ENCODE measurements at regions not wholly inside any gene's neighbourhood (a gene's known extent, or its start where the extent isn't known, plus 50 kb on each side); places are given as distances from the start of the nearest gene placed in this dataset.

DNA sequence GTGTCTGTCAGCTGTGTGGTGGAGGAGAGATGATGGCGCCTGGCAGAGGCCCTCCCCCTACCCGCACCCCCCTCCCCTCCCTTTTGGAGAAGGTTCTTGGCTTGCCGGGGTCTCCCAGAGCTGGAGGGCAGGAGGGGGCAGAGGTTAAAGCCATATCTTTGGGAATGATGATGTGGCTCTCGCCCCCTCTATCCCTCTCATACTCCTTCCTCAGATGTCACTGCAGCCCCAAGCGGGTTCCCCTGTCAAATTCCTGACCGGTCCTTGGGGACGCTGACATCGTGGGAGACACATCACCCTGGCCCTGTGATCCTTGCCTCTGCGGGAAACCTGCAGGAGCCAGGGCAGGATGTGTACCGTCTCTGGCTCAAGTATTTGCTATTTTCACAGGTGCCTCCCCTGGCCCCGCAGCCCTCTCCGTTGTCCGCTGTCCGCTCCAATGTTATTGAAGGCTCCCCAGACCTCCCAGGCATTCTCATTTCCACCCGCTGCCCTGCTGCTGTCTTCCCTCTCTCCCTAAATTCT is 109.5 kb downstream of the FOXD1 start:
- no peak for DNase-seq (ENCODE audit: low read depth)

DNA sequence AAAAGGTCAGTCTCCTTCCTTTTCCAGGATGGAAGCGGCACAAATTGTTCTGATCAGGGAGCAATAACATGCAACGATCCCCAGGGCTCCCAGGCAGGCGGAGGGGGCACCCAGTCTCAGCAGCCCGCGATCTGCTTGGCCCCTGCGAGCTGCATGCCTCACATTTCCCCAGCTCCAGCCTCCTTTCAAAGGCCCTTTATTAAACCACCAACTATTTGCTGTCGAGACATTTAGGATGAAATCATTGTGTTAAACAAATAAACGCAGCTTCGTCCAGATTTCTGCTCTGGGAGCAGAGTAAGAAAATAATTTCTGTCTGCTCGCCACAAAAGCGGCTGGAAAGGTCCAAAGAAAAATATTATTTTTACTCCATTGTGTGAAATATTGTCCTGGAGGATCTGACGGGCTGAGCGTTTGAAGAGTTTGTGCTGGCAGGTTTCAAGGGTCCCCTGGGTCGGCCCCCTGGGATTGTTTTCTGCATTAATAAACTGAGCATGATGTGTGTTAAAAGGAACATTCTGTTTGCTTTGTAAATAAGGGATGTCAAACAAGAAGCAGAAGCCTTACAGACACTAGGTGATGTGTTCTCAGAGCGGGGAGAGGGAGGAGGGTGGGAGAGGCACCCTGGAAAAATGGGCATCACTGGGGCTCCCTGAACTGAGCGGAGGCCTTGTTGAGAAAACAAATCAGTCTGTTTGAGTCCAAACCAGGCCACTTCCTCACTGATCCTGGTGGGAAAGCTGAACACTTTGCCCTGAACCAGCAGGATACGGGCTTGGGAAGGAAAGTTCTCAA is 110.1 kb downstream of the FOXD1 start:
- peak; percentile 66 for DNase-seq (ENCODE audit: low read depth)

DNA sequence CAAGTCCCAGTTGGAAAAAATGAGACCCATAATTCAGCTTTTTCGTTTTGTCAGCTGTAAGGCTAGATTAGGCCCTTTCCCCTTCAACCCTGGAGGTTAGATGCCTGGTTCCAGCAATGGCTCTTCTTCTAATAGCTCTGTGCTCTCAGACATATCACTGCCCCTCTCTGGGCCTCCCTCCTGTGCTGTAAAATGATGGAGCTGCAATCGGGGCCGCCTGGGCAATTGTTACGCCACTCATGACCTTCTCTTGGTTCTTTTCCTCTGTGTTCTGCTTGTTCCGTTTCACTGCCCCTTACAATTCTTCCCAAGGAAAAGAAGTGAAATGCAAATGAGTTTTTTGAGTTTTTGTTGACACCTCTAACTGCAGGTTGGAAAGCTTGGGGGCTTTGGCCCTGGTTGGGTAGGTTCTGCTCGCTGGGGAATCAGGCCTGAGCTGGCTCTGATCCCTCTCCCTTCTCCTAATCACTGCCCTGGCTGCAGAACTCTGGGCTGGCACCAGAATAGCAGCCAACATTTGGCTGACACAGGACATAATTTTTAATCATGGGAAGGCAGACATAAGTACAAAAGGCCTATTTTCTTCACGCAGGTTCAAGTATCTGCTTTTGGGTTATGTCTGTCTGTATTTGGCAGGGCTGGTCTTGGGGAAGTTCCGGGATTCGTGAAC is 110.9 kb downstream of the FOXD1 start:
- DNase-seq (ENCODE audit: low read depth), result no peak

DNA sequence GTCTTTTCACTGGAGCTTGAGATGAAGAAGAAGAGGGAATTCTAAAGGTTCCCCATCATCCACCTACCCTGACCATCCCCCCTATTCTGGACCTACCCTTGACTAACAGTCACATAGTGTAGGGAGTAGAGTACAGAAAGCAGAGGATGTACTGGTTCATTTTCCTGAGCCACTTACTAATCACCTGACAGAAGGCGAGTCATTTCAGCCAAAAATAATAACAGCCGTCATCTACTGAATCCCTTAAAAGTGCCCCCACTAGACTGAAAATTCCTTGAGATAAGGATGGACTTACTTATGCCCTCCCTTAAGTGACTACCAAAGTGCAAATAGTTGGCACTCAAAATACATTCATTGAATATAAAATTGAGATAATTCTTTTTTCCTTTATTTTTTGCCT is 112.2 kb downstream of the FOXD1 start:
- no peak for DNase-seq (ENCODE audit: low read depth)

DNA sequence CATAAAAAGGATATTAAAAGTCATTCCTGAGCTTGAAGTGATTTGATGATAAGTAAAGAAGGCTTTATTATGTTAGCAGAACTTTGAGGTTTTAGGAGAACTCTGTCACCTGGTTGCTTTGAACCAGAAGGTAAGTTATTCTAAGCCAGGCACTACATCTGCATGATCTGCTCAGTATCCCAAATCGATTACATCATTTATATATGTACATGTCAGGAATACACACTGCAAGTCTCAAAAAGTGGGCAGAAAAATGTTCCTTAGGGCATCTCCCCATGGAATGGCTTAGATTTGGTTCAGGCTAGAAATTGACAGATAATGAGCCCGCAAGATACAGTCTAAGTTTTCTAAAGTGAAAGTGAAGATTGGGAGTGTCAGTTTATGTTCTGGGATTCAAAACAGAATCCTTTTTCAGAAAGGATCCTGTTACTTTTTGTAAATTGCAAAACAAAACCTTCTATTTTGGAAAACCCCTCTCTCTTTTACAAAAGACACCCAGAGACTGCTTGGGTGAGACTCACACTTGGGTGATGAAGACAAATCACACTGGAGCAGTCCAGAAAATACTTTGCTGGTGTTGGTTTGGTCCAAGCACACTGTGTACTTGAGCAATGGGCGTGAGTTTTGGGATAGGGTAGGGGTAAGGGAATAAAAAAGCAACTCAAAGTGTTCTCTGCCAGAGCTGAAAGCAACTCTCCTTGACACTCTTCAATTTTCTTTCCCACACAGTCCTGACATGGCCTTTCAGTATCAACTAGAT is 114.5 kb downstream of the FOXD1 start:
- no peak for DNase-seq (ENCODE audit: low read depth)

DNA sequence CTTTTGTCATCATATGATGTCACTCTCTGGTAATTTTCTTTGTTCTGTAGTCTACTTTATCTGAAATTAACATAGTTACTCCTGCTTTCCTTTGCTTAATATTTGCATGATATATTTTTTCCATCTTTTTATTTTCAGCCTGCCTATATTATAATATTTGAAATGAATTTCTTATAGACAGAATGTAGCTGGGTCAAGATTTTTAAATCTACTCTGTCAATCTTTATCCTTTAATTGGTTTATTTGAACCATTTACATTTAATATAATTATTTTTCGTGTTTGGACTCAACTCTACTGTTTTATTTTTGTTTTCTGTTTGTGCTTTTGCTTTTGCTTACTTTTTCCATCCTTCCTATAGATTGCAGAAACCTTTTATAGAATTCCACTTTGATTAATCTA is 118.0 kb downstream of the FOXD1 start:
- no peak for DNase-seq (ENCODE audit: low read depth)

DNA sequence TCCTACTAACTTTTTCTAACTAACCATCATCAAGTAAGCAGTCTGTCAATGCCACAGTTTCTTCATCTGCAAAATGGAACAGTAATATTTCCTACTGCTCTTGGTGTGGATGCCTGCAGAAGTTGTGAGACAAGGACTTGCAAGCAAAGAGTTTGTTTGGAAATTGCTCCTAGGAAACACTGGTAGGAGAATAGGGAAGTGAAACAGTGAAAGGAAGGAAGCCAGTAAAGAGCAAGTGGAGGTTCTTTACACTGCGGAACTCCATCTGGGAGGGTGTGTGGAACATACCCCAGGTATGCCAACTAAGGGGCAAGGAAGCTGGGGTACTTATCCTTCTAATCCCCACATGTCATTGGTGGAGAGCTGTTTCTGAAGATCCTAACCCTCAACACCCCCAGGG is 119.9 kb downstream of the FOXD1 start:
- no peak for DNase-seq (ENCODE audit: low read depth)

DNA sequence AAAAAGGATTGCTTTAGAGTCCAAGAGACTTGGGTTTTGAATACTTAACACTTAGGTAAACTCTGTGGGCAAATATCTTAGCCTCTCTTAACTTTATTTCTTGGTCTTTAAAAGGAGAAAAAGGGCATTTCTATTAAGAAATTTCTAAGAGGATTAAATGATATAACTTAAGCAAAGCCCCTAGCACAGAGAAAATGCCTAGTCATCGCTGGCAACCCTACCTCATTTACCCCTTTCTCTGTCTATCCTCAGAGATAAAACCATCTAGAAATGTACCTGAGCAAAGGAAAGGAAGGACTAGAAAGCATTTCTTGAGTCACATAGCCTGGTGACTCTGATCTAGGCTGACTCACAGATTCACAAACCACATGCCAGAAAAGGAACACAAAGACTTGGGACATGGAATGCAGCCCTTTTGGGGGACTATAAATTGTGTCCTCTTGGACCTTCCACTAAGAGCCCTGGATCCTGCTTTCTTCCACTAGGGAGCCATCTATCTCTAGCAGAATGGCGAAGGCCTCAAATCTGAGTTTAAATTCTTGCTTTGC is 120.6 kb downstream of the FOXD1 start:
- no peak for DNase-seq (ENCODE audit: low read depth)

DNA sequence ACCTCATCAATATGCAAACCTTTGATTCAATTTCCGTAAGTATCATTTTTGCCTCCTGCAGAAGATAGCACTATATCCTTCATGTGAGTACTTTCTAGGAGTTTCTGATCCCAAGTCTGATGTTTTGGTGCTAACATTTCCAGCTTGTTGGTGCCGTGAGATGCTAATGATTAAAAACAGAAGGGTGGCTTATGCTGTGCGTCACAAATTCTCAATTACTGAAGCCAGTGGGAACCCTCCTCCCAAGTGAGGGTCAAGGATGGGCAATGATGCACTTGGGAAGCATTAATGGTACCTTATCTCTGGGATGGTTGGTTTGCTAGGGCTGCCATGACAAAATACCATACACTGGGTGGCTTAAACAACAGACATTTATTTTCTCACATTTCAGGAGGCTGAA is 123.0 kb downstream of the FOXD1 start:
- DNase-seq (ENCODE audit: low read depth), result no peak

DNA sequence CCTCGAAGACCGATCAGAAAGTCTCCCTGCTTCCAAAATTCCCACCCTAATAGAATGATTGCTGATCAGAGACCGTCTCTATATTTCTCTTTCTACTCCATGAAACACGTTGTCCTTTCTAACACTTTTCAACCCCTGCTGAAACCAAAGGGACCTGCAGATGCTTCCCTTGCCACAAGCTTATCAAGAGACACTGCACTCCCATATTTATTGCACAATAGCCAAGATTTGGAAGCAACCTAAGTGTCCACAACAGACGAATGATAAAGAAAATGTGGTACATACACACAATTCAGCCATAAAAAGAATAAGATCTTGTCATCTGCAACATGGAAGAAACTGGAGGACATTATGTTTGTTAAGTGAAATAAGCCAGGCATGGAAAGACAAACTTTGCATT is 125.1 kb downstream of the FOXD1 start:
- DNase-seq (ENCODE audit: low read depth), result no peak

DNA sequence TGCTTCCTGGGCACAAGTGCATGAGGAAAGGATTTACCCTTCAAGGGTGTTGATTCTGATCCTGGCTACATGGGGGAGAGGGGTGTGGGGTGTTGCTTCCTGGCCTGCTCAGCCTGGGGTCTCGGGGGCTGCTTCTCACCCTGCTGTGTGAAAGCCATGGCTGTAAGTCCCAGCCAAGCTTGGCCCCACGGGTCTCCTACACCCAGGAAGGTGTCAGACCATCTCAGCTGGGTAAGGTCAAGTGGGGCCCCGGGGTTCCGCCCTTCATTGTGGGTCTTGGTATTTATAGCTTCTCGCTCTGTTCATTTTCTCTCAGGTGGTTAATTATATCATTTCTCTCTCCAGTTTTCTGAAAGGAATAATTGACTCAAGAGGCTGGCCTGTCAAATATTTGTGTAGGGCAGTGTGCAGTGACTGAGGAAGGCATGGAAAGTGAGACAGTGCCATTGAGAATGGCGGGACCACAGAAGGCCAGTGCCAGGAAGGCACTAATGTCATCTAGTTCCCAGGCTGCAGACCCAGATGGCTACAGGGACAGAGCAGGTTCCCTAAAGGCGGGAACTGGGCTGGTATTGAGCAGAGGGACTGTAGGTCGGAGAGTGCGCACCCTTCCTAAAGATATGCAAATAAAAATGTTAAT is 126.0 kb downstream of the FOXD1 start:
- no peak for DNase-seq (ENCODE audit: low read depth)

DNA sequence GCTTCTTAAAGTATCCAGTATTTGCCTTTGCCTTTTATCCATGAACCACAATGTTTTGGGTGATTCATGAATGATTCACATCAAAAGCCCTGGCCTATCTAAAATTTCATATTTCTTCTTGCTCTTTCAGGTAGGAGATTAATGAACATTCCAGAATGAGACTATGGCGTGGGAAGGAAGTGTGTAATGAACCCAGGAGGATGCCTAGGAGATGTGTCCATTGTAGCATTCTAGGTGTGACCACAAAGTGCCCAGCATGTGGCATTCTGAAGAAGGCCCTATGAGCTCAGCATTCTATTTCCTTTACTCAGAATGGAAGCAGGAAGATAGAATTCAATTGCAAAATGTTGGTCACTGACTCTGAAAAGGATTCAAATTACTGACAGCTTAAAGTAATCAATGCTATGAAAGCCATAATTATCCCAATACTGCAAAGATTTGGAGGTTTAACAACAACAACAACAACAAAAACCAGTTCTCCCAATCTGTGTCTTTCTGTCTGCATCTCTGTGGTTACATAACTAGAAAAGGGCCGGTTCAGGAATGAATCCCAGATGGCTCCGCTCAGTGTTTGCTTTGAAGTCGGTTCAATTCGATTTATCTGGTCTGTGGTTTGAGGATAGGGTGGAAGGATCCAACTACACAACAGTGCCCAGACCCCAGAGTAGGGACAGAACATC is 126.7 kb downstream of the FOXD1 start:
- peak; percentile 95 for DNase-seq (ENCODE audit: low read depth)

DNA sequence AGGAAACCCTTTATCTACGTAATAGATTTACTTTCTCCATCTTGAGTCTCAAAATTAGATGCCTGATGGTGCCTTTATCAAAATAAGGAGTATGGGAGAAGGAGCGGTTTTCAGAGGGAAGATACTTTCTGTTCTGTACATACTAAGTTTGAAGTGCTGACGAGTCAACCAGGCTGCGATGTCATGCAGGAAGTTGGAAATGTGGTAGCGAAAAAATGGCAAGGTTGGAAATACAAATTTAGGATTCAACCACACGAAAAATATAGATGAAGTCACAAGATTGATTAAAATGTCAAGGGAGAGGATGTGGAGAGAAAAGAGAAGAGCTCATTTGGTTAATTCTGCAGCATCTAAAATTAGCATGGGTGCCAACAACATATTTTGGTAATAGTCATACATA is 129.5 kb downstream of the FOXD1 start:
- DNase-seq (ENCODE audit: low read depth), result no peak

DNA sequence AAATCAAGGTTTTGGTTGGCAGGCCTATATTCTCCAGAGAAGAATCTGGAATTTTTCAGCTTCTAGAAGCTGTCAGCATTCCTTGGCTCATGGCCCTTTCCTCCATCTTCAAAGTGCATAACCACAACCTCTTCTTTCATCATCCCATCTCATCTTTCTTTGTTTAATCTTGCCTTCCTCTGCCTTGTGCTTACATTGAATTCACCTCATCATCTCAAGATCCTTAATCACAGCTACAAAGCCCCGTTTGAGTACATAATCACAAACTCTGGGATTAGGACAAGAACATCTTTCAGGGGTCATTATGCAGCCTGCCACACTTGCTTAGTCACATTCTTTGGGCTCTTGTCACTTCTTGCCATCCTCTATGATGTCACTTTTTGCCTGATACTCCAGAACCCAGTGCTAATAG is 130.3 kb downstream of the FOXD1 start:
- DNase-seq (ENCODE audit: low read depth), result no peak

DNA sequence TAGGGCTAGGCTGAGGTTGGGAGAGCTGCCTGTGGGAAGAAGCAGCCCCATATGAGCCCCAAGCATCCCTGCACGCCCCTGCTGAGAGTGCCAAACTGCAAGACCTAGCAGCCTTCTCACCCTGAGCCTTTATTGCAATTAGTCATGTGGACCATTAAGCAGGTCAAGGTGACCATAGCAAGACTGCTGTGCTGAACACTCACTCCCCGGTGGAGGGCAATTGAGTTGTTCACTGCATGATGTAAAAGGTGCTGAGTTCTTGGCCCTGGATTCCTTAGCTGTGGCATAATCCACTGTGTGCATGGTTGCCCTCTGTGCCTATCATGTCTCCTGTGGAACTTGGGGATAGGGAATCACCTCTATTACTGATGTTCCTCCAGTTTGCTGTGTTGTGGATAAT is 131.1 kb downstream of the FOXD1 start:
- DNase-seq (ENCODE audit: low read depth), result no peak

DNA sequence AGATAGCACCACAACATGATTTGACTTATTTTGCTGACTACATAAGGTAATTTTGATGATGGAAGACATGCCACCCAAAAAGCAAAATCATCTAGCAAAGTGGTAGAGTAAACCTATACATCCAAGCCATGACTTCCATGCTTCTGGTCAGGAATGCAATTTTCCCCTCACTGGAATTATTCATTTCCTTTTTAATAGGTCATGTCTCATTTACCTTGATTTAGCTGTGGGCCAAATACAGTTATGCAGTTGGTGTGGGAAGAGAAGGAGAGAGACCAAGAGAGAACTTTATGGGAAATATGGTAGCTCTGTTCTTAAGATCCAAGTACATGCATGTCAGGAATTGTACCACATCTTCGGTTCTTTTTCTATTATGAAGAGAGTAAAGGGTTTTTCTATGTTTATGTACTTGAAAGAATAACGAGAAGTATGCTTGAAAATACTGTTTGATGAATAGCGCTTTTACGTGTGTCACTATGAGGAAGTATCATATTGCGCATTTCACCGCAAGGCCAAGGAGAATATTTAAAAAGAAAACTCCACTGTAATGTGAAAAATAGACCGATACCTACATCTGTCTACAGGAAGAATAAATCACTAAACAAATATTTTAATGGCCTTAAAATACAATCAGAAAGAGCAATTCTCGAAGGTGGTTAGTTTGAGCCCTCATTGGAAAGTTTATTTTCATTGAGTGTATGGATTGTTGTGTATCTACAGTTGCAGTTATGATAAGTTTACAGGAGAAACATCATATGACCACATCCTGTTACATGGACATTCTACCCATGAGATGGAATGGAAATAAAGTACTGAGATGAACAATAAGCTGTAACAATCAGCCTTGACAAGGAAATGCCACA is 134.0 kb downstream of the FOXD1 start:
- no peak for DNase-seq (ENCODE audit: low read depth)

DNA sequence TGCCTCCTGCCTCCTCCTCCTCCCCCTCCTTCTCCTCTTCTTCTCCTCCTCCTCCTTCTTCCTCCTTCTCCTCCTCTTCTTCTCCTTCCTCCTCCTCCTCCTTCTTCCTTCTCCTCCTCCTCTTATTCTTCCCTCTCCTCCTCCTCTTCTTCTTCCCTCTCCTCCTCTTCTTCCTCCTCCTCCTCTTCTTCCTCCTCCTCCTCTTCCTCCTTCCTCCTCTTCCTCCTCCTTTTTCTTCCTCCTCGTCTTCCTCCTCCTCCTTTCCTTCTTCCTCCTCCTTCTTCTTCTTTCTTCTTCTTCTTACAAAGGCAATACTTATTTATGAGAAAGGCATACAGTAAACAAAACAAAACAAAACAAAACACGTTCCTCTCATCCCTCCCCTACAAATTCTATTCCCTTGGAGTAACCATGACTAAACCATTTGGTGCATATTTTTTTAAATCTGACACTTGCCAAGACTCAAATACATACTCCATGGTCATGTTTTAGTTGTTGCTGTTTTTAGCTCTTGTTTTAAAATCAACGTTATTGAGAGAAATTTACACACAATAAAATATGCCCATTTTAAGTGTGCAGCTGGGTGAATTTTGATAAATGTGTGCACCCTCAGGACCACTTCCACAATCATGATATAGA is 135.6 kb downstream of the FOXD1 start:
- no peak for DNase-seq (ENCODE audit: low read depth)

DNA sequence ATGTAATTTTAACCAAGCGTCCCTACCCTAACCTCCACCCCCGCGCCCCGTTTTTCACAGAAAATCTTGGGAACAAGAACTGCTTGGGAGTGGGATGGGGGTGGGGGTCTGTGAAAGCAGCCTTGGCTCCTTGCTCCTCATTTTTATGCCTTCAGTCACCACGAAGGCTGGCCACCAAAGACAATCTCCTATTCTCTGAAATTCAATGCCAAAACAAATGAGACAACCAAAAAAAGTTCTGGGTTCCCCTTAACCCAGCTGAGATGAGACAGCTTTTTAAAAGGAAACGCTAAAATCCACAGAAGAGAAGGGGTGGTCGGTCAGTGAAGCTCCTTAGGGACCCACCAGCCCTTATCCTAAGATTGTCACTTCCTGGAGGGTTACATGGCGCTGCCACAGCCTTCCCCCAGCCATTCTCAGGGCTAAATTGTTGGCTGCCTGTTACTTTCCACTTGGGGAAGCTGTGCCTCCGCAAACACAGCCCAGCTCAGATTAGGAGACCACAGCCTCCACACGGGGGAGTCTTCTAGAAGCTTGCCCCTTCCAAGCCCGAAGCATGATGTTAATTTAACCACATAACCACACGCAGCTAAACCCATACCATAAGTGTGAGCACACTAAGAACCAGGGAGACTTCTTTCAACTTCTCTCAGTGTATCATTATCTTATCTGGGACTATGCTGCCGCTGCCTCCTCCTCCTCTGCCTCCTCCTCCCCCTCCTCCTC is 136.3 kb downstream of the FOXD1 start:
- peak; percentile 97 for DNase-seq (ENCODE audit: low read depth)
